ENCODE measurements at regions not wholly inside any gene's neighbourhood (a gene's known extent, or its start where the extent isn't known, plus 50 kb on each side); places are given as distances from the start of the nearest gene placed in this dataset.

GRCh38 chr2:6626401-6627012 is 239.2 kb downstream of the CMPK2 start:
- TF ChIP-seq CTCF (conservative IDR thresholded peaks at IDR 0.05; ENCODE audit: low read length) (no peak), EZH2phosphoT487 (IDR thresholded peaks at IDR 0.05; ENCODE audit: borderline replicate concordance) (no peak)

All from Loucy (cell line).